Hematopoietic multipotent progenitor cell (in vitro differentiated cells): ENCODE measurements at regions not wholly inside any gene's neighbourhood (a gene's known extent, or its start where the extent isn't known, plus 50 kb on each side); places are given as distances from the start of the nearest gene placed in this dataset.
"Not testable (repeated sequence)": the region's sequence is repeated elsewhere in the genome, so short reads cannot be mapped to it uniquely, and the experiment has no call there.

Source experiments
- DNase-seq, 3 donors: peaks; one replicate each; pipeline ENCODE4 v3.0.0-alpha.2; 2011 to 2015; ENCODE audit warnings: low read depth in 2 of 3, low spot score in 2 of 3

- no peak for DNase-seq
Measured at GRCh38 chr14:25887251-25887878, 710.5 kb downstream of the NOVA1 start.

GRCh38 chr14:25884657-25885056 lies 713.2 kb downstream of the NOVA1 start:
- no peak for DNase-seq

- DNase-seq = no peak
Measured at GRCh38 chr14:25882899-25883298, 714.9 kb downstream of the NOVA1 start.

GRCh38 chr14:25875475-25875874 lies 722.4 kb downstream of the NOVA1 start:
- DNase-seq = no peak

- DNase-seq = no peak
Measured at GRCh38 chr14:25869854-25870253, 728.0 kb downstream of the NOVA1 start.

- no peak for DNase-seq
Measured at GRCh38 chr14:25868521-25869314, 729.1 kb downstream of the NOVA1 start.

GRCh38 chr14:25861406-25861805 lies 736.4 kb downstream of the NOVA1 start:
- no peak for DNase-seq

- DNase-seq = no peak
Measured at GRCh38 chr14:25848601-25849000, 749.2 kb downstream of the NOVA1 start.

GRCh38 chr14:25846246-25846645 lies 751.6 kb downstream of the NOVA1 start:
- no peak for DNase-seq

- DNase-seq = no peak
Measured at GRCh38 chr14:25843481-25844470, 754.1 kb downstream of the NOVA1 start.

GRCh38 chr14:25841226-25841625 lies 756.6 kb downstream of the NOVA1 start:
- DNase-seq = no peak

GRCh38 chr14:25837551-25837965 lies 760.3 kb downstream of the NOVA1 start:
- DNase-seq = no peak

GRCh38 chr14:25836636-25837035 lies 761.2 kb downstream of the NOVA1 start:
- DNase-seq = no peak

GRCh38 chr14:25833341-25834126 lies 764.3 kb downstream of the NOVA1 start:
- peak in 2 of 3 donors; percentile 13 to 46 for DNase-seq

GRCh38 chr14:25832585-25832984 lies 765.2 kb downstream of the NOVA1 start:
- no peak for DNase-seq

- DNase-seq = no peak
Measured at GRCh38 chr14:25828562-25828961, 769.3 kb downstream of the NOVA1 start.

- DNase-seq = no peak
Measured at GRCh38 chr14:25826105-25826504, 771.7 kb downstream of the NOVA1 start.

- no peak for DNase-seq
Measured at GRCh38 chr14:25820368-25820767, 770.4 kb upstream of the STXBP6 start.

GRCh38 chr14:25814622-25815021 lies 764.7 kb upstream of the STXBP6 start:
- DNase-seq = not testable (repeated sequence)

GRCh38 chr14:25803386-25804018 lies 753.6 kb upstream of the STXBP6 start:
- no peak for DNase-seq
